Neural crest cell (in vitro differentiated cells): ENCODE measurements at regions not wholly inside any gene's neighbourhood (a gene's known extent, or its start where the extent isn't known, plus 50 kb on each side); places are given as distances from the start of the nearest gene placed in this dataset.
"Not testable (repeated sequence)": the region's sequence is repeated elsewhere in the genome, so short reads cannot be mapped to it uniquely, and the experiment has no call there.

Source experiments
- DNase-seq: peaks from one replicate; pipeline ENCODE4 v3.0.0; 2021; ENCODE audit warnings: low read depth, mixed read lengths, low spot score
- H3K27ac Mint-ChIP-seq: one replicate; pipeline ENCODE4 v1.8.0; 2021; ENCODE audit warnings: mild to moderate bottlenecking, mixed read lengths; ENCODE audit not compliant: unreplicated experiment
- H3K27me3 Mint-ChIP-seq: 2 replicates; pipeline ENCODE4 v1.8.0; 2021; ENCODE audit warnings: low read depth, mild to moderate bottlenecking, mixed read lengths
- H3K36me3 Mint-ChIP-seq: 2 replicates; pipeline ENCODE4 v1.8.0; 2021; ENCODE audit warnings: low read depth, mild to moderate bottlenecking, mixed read lengths
- H3K4me1 Mint-ChIP-seq: 2 replicates; pipeline ENCODE4 v1.8.0; 2021; ENCODE audit warnings: mixed read lengths
- H3K4me3 Mint-ChIP-seq: one replicate; pipeline ENCODE4 v1.8.0; 2021; ENCODE audit warnings: mild to moderate bottlenecking, mixed read lengths
- H3K9me3 Mint-ChIP-seq: 2 replicates; pipeline ENCODE4 v1.8.0; 2021; ENCODE audit warnings: mixed read lengths
- CTCF ChIP-seq: fragments of 200-600 bp; sonication (generic); conservative IDR thresholded peaks from 2 replicates; pipeline ENCODE4 v1.5.0; 2021; ENCODE audit warnings: antibody characterized with exemption, mild to moderate bottlenecking

GRCh38 chr12:73665193-73665592 lies 872.4 kb upstream of the ATXN7L3B start:
- Mint-ChIP-seq H3K27ac (no peak overlapping the region), H3K9me3 (peaks cover 5% of the 10 kb centered on the region), H3K4me3 (no peak overlapping the region), H3K4me1 (no peaks in the 10 kb centered on the region), H3K27me3 (no peaks in the 10 kb centered on the region), H3K36me3 (no peaks in the 10 kb centered on the region)
- TF ChIP-seq CTCF: no peak
- no peak for DNase-seq

GRCh38 chr12:73671550-73671949 lies 866.1 kb upstream of the ATXN7L3B start:
- not testable (repeated sequence) for DNase-seq, H3K4me1 Mint-ChIP-seq

GRCh38 chr12:73677520-73678291 lies 859.9 kb upstream of the ATXN7L3B start:
- H3K27me3 Mint-ChIP-seq: no peaks in the 10 kb centered on the region
- no peak overlapping the region for H3K27ac Mint-ChIP-seq
- no peak for DNase-seq

More at GRCh38 chr12:73671550-73671949, 866.1 kb upstream of the ATXN7L3B start:
- H3K27me3 Mint-ChIP-seq, H3K9me3 Mint-ChIP-seq, H3K36me3 Mint-ChIP-seq, H3K27ac Mint-ChIP-seq, H3K4me3 Mint-ChIP-seq: not testable (repeated sequence)

GRCh38 chr12:73678335-73678734 lies 859.3 kb upstream of the ATXN7L3B start:
- Mint-ChIP-seq H3K27me3 (no peaks in the 10 kb centered on the region), H3K27ac (no peak overlapping the region), H3K9me3 (no peaks in the 10 kb centered on the region), H3K36me3 (no peaks in the 10 kb centered on the region), H3K4me3 (no peak overlapping the region), H3K4me1 (no peaks in the 10 kb centered on the region)
- no peak for TF ChIP-seq CTCF
- DNase-seq: no peak

More at GRCh38 chr12:73677520-73678291, 859.9 kb upstream of the ATXN7L3B start:
- Mint-ChIP-seq H3K9me3 (no peaks in the 10 kb centered on the region), H3K4me1 (no peaks in the 10 kb centered on the region), H3K4me3 (no peak overlapping the region), H3K36me3 (no peaks in the 10 kb centered on the region)
- no peak for TF ChIP-seq CTCF

GRCh38 chr12:73699318-73699717 lies 838.3 kb upstream of the ATXN7L3B start:
- no peak for TF ChIP-seq CTCF
- Mint-ChIP-seq H3K4me1 (no peaks in the 10 kb centered on the region), H3K36me3 (no peaks in the 10 kb centered on the region), H3K4me3 (no peak overlapping the region), H3K27me3 (no peaks in the 10 kb centered on the region), H3K9me3 (no peaks in the 10 kb centered on the region), H3K27ac (no peak overlapping the region)
- DNase-seq: no peak

GRCh38 chr12:73714655-73715054 lies 823.0 kb upstream of the ATXN7L3B start:
- Mint-ChIP-seq H3K4me1 (no peaks in the 10 kb centered on the region), H3K4me3 (no peak overlapping the region), H3K27me3 (no peaks in the 10 kb centered on the region), H3K27ac (no peak overlapping the region), H3K9me3 (no peaks in the 10 kb centered on the region), H3K36me3 (no peaks in the 10 kb centered on the region)
- DNase-seq: no peak
- TF ChIP-seq CTCF: no peak

GRCh38 chr12:73716143-73716542 lies 821.5 kb upstream of the ATXN7L3B start:
- not testable (repeated sequence) for H3K4me1 Mint-ChIP-seq, DNase-seq, H3K9me3 Mint-ChIP-seq, H3K27ac Mint-ChIP-seq, H3K36me3 Mint-ChIP-seq, H3K27me3 Mint-ChIP-seq, H3K4me3 Mint-ChIP-seq
